Skin of body (tissue), 1 donor: ENCODE measurements at regions not wholly inside any gene's neighbourhood (a gene's known extent, or its start where the extent isn't known, plus 50 kb on each side); places are given as distances from the start of the nearest gene placed in this dataset.
A peak's percentile ranks its signal among the peaks of the same experiment; 100 is the strongest.

Experiments used
- DNase-seq: peaks from one replicate; lab custom pipeline; 2025; lab: John Stamatoyannopoulos, UW

DNA sequence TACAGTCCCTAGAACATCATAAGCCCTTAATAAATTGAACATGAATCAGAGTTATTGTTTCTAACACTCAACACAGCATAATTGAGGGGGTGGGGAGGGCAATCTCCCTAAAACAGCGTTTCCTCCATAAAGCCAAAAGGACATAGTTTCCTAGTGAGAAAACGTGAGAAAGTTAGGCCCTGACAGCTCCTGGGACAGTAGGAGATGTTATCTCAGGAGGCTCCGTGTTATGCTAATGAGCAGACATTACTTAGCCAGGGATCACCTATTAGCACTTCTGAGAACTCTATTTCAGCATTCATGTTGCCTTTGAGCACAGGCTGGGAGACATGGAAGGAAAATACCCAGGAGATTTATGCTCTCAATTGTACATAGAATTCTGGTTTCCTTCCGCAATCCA is 229.1 kb upstream of the ADAMTS9 start:
- no peak for DNase-seq

DNA sequence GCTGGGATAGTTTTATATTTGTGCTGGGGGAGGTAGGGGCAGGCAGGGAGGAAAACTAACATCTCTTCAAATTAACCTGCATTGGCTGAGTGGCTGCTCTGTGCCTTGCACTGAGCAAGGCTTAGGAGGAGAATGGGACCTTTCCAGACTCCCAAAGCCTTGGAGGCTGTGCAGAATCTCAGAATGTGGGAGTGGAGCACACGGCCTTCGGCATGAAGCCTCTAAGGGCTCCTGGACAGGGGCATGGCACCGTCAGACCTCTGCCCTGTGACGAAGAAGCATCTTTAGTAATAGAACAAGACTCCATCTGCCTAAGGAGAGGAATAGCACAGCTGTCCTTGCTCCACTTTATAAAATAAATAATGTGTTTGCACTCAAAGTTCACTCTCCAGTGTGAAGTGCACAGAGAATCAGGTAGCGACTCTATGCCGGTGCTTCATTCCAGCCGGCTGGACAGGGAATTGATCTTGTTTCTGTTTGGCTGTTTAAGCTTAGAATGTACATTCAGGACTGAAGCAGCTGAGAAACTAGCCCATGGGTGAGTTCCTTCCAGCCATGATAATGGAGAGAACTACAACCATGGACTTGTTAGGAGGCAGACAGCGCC is 228.5 kb upstream of the ADAMTS9 start:
- no peak for DNase-seq

DNA sequence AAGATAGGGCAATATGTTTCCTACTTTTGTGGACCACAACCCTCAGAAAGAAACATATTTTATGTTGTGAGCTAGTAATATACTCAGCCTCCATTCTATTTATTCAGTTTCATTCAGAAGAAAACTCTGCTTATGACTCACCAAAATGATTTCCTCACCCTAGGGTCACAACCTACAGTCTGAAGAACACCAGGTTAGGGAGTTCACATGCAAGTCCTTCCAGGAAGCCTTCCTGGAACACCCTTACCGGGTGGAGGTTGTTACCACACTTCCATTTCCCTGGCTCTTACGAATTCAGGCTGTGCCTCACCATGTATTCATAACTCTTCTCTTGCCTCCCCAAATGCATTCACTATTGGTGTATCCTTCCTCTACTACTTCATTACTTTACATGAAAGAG is 228.0 kb upstream of the ADAMTS9 start:
- DNase-seq: no peak

DNA sequence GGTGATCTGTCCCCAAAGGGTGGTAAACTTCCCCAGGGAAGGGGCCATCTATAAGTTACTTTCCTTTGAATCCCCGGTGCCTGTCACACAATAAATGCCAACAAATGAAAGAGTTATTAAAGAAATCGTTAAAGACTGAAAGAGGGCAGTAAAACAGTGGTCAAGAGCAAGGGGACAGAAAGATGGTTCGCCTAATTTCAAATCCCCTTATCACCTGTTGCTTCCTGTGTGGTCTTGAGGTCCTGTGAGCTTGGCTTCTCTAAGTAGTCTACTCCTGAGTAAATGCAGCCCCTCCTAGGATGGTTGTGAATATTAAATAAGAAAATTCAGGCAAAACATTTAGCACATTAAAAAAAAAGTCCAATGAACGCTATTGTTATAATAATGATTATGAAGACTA is 225.7 kb upstream of the ADAMTS9 start:
- DNase-seq: no peak

DNA sequence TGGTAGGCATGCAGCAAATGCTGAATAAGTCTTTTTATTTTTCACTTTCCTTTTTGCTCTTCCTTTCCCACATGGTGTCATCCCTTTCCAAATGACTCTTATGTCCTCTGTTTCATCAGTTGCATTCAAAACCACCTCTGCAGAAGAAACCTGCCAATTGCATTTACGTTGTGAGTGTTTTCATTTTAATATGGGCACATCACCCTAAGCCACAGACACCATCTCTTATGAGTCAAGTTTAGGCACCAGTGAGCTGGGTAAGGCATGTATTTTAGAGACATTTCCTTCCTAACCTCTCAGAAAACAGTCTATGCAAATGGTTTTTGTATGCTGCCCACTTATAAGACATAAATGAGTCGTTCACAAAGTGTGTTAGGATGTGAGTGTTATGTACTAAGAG is 223.3 kb upstream of the ADAMTS9 start:
- DNase-seq: no peak

DNA sequence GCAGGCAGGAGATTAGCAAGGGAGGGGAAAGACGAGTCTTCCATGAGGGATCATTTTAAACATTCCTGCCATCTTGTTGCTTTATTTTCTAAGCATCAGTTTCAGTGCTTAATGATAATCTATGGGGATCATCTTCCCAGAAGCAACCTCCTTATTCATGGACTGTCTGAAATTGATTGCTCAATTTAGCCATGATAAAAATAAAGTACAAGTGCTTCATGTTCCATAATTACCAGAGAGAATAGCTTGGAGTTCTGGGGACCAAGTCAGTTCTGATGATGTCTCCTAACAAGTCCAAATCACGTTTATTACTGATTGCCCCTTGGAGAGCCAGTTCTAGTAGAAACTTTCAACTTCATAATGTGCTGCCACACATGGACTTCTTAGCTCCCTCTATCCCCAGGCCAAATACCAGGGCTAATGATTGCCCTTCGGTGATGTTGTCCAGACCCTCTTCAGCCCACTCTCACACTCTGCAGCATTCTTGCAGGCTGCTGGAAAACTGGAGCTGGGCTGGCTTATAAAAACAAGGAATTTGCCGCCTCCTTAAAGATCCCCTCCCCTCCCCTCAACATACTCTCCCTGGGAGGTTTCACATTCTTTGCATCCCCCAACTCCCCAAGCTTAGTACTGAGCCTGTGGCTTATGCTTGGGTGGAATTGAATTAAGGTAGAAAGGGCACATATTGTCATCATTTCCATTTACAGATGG is 222.1 kb upstream of the ADAMTS9 start:
- DNase-seq: no peak

DNA sequence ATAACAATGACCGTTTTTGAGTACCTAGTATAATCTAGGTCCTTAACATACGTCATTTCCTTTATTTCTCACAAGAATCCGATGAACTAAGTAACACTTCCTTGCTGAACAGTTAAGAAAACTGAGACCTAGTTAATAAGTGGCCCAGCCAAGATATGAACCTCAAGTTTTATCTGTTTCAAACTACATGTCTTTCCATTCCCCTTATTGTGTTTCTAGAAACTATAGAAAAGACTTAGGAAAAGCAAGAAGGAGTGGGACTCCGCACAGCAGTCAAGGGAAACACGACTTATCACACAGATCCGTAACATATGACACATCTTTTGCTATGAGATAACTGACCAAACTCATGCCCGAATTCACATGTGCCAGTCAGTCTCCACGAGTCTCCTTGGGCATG is 221.2 kb upstream of the ADAMTS9 start:
- DNase-seq: no peak

DNA sequence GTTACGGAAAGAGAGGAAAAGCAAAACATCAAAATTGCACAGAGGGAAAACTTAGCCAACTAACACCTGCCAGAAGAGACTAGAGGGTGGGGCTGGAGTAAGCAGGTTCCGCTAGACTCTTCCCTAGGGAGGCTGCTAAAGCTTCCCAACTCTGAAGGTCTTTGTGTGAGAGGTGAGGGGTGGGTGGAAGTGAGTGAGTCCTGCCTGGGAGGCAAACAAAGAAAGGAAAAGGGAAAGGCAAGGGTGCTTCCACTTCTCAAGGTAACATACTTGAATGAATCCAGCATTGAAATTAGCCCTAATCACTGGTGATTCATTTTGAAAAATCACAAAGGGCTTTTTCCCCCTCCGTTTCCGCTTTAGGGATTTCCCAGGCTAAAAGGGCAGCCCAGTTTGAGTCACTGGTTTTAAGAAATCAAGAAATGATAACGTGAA is 220.5 kb upstream of the ADAMTS9 start:
- DNase-seq: peak; percentile 32

DNA sequence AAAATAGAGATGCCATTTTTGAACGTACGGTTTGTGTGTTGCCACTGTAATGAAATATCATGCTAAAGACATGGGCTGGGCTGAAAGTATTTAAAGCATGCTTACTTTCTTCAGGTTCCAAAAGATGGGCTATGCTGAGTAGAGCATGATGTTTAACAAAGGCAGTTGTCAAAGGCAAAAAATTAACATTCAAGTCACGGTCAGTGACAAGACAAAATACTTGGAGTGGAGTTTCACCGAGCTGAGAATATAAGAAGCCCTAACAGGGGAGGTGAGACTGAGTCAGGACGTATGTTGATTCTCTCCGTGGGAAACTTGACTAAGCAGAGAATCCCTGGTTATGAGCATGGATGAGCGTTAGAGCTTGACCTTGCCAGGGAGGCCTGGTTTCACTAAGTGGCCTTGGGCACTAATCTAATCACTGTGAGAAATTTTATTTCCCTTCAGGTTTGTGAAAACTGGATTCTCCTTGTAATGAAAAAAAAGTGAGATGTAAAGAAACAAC is 218.2 kb upstream of the ADAMTS9 start:
- DNase-seq: no peak

DNA sequence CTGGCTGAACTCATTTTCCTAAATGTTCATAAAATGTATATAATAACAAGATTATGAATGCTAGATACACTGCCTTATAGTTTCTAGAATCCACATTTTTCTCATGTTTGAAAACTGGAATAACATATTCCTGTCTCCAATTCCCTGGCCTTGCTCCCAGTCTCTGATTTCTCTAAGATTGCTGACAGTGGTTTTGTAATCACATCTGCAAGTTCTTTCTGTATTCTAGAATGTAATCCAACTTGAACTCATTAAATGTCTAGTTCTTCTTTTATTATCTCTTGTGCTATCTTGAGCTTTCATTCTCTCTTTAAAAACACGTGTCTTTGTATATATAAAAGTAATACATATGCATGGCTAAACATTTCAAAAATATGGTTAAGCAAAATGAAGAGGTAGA is 215.2 kb upstream of the ADAMTS9 start:
- peak; percentile 85 for DNase-seq

DNA sequence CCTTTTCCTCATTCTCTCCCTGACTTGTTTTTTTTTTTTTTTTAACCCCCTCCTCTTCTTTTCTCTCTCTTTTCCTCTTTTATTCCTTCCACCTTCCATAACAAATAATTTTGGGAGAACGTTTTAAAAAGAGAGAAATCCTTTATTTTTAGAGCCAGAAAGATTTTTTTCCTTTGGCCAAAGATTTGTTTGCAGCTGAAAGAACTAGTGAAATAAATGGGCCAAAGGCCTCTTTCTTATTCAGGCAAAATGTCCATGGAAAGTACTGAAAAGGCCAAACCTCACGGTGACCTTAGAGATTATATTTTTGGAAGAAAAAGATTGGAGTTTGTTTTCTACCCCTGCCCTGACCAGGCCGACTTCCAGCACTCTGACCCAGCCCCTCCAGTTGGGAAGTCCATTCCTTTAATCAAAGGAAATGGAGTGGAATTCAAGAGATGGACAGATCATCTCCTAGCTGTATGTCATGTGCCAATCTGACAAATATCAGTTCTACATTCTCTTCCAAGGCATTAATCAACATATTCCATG is 214.3 kb upstream of the ADAMTS9 start:
- no peak for DNase-seq

DNA sequence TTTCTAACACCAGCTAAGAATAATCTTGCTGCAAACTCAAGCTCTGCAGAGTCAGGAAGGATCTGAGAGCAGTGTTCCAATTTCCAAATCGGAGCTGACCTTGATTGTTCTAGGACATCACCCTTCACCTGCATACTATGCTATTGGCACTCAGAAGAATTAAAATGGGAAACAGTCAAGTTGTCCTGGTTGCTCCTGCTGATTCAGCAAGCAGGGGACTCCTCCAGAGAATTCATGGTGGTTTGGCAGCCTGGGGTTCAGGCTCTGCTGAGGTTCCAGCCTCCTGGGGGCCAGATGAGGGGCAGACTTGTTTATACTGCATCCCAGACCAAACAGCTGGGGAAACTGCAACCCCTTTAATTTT is 213.7 kb upstream of the ADAMTS9 start:
- peak; percentile 55 for DNase-seq

DNA sequence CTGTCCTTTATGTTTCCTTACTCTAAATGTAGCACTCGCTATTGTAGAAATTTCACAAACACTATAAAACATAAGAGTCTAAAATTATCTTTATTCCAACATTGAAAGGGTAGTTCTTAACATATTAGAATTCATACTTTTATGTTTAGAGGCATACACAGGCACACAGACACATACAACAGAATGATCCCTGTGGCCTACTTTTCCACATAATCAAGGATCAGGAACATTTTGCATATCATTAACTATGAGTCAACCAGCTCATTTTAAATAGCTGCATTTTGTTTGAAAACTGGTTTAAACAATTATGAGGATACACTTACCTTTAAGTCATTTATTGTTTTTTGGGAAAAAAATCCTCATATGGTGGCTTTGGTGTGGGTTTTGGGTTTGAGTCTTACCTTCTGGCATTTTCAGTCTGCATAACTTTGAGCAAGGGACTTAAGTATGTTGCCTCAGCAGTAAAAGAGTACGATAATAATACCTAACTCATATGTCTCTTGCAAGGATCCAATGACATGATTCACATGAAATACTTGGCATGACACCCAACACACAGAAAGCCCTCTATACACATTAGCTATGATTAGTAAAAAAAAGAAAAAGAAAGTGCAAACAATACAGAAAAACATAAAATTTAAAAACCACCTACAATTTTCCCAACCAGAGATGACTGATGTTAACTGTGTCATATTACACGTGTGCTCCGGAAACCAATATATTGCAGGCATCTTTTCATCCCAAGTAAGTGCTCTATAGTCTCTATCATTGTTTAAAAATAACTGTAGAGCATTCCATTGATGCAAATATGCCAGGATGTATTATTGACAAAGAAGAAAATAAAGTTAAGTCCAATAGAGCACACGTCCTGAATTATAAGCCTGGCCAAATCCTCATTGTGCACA is 213.1 kb upstream of the ADAMTS9 start:
- DNase-seq: no peak

DNA sequence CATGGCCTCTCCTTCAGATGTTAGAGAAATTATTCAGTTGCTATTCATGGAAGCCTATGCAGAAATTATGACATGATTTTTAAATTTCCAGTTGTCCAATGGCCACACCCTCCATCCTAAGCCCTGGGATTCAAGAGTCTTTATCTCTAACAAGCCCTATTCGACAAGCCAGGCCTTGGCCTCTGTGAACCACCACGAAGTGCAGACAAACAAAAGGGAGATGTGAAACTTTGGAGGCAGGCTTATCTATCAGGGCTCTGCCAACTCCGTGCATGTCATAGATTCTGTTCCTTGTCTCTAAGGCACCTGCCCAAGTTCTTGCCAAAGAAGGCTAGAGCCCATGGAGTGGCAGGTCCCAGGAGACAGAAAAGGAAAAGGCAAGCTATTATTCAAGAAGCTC is 212.4 kb upstream of the ADAMTS9 start:
- no peak for DNase-seq

DNA sequence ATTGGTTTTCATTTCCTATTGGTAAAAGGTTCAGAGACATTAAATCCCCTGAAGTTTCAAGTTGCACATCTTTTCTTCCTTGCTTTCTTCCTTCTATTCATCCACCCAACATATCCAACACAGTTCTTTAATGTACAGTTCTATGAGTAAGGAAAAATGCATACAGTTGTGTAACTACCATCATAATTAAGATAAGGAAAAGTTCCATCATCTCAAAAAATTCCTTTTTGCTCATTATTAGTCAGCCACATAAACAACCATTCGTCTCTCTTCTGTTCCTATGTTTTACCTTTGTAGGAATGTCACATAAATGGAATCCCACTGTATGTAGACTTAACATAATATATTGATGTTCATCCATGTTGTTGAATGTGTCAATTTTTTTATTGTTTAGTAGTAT is 211.1 kb upstream of the ADAMTS9 start:
- no peak for DNase-seq

DNA sequence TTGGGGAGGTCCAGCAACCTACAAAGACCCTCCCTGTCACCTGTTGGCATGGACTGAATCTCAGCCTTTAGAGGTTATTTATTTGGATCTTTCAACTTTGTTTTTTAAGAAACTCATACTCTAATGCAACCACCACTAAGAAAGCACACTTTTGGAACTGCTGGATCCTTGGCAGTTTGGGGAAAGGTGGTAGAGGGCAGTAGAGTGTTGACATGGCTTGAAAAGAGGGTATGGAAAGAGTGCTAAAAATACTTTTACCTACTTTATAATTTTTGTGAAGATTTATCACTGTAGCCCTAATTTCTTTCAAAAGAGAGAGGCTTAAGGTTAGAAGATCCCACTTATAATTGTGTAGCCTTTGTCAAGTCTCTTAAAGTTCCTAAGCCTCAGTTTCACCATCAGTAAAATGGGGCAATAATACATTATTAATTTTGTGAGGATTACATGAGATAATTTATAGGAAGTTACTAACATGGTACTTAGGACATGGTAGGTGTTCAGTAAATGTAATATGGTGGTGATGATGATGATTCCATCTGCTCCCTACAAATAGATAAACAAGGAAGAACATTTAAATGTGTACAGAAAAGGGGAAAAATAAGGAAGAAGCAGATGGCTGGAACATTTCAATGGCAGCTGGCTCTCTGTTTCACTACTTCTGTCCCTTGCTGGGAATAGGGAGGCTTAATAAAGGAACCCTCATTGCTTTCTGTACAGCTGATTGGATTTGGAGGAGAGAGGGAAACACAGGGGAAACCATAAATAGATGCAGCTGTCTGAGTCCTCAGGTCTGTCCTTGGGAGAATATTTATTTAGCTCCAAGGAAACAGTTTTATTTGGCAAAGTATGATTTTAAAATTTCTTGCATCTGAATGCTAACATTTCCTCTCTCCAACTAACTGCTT is 208.4 kb upstream of the ADAMTS9 start:
- DNase-seq: peak; percentile 90

DNA sequence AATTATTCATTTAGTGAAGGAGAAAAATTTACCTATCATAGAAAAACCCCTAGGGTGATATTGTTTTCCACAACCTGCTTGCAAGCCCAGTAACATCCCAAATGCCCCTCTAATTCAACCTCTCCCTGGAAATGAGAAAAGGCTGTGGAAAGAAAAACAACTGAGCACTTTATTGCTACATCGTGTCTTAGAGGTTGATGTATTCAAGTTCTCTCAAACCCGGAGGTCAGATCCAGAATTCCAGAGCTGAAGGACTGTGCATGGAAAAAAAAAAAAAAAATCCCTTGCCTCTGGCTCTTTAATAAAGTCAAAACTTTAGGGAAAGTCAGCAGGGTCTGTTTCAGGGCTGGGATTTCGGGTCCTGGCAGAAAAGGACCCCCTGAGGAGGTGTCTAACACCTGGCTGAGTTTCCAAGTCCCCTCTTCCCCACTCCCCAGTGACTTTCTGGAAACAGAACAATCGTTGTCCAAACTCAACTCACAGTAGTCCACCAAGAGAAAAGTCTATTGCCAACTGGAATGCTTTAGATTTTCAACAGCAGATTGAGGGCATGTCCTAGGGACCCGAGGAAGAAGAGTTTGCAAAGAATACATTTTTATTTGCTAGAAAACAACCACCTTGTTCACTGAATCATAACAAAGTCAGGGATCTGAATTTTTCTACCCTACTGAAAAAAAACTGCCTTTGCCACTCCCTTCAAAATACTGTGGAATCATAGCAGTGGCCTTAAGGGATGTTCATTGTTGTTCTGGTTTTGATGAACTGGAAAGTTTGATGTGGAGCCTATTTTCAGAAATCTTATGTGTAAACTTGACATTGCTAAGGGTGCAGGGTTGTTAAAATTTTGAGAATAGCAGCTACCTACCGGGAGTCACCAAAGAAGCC is 207.5 kb upstream of the ADAMTS9 start:
- DNase-seq: peak; percentile 14

DNA sequence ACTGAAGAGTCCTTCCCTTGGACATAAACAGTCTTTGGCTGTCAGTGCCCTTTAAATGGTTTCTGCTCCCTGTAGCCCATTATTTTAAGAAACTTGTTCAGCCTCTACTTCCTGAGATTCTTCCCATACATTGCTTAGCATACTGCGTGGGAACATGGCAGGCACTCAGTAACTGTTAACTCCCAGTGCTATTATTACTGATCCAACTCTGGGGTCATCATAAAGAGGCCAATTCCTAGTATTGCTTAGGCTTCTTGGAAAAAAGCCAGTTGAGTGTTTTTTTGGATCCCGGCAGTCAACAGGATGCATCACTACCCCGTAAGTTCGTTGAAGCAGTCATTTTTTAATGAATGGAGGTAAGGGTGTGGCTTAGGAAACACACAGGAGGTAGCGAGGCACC is 206.2 kb upstream of the ADAMTS9 start:
- peak; percentile 41 for DNase-seq

DNA sequence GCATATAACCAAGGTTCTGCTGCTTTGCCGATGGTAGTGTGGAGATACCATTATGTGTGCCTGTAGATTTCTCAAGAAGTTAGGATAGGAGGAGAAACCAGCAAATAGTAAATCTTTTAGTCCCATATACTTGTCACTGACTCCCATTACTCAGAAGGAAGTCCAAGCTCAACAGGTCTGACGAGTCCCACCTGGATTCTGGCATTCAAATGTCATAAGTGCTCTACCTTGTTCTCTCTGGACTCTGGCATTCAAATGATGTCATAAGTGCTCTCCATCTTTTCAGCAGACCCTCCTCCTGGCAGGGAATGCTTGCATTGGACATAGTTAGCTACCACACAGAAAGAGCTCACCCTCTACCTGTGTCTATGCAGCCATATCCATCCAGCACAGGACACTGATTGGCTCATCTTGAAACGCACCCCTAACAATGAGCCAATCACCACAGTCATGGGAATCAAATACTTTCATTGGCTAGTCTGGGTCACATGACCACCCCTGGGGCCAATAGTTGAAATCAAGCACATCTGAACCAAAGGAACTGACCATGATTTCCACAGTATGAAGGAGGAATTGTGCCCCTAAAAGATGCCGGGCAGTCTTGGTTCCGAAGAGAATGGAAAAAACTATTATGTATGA is 205.0 kb upstream of the ADAMTS9 start:
- DNase-seq: no peak
